Glomerular endothelial cell (primary cell): ENCODE measurements at regions not wholly inside any gene's neighbourhood (a gene's known extent, or its start where the extent isn't known, plus 50 kb on each side); places are given as distances from the start of the nearest gene placed in this dataset.

ENCODE experiments used
- DNase-seq: peaks from one replicate; pipeline ENCODE4 v3.0.0-alpha.2; 2011; ENCODE audit warnings: low read depth, low spot score; ENCODE audit errors: extremely low read depth

- no peak for DNase-seq
These were observed 81.5 kb downstream of the NDUFS5 start for GRCh38 chr1:39107341-39108290.

- no peak for DNase-seq
These were observed 83.5 kb downstream of the NDUFS5 start for GRCh38 chr1:39109644-39110043.

- no peak for DNase-seq
These were observed 84.2 kb downstream of the NDUFS5 start for GRCh38 chr1:39110325-39110851.

GRCh38 chr1:39110882-39111281 lies 84.7 kb downstream of the NDUFS5 start:
- no peak for DNase-seq

- no peak for DNase-seq
These were observed 87.1 kb downstream of the NDUFS5 start for GRCh38 chr1:39113109-39113743.

- no peak for DNase-seq
These were observed 89.0 kb upstream of the MACF1 start for GRCh38 chr1:39115271-39116110.

GRCh38 chr1:39116116-39116607 lies 88.3 kb upstream of the MACF1 start:
- DNase-seq, result no peak

GRCh38 chr1:39116860-39117728 lies 87.4 kb upstream of the MACF1 start:
- no peak for DNase-seq

GRCh38 chr1:39117899-39118450 lies 86.5 kb upstream of the MACF1 start:
- no peak for DNase-seq

- DNase-seq, result no peak
These were observed 82.4 kb upstream of the MACF1 start for GRCh38 chr1:39122056-39122455.

- no peak for DNase-seq
These were observed 80.2 kb upstream of the MACF1 start for GRCh38 chr1:39124282-39124681.

- DNase-seq, result peak; percentile 97
These were observed 77.0 kb upstream of the MACF1 start for GRCh38 chr1:39127513-39127912.

GRCh38 chr1:39128126-39128525 lies 76.4 kb upstream of the MACF1 start:
- no peak for DNase-seq

GRCh38 chr1:39128959-39129358 lies 75.5 kb upstream of the MACF1 start:
- DNase-seq, result no peak

GRCh38 chr1:39129514-39129913 lies 75.0 kb upstream of the MACF1 start:
- DNase-seq, result no peak

GRCh38 chr1:39130325-39130724 lies 74.2 kb upstream of the MACF1 start:
- no peak for DNase-seq

- DNase-seq, result no peak
These were observed 72.6 kb upstream of the MACF1 start for GRCh38 chr1:39131940-39132339.

- peak; percentile 95 for DNase-seq
These were observed 71.8 kb upstream of the MACF1 start for GRCh38 chr1:39132505-39133339.

GRCh38 chr1:39133340-39133684 lies 71.2 kb upstream of the MACF1 start:
- no peak for DNase-seq
